Keratinocyte (primary cell): ENCODE measurements at regions not wholly inside any gene's neighbourhood (a gene's known extent, or its start where the extent isn't known, plus 50 kb on each side); places are given as distances from the start of the nearest gene placed in this dataset.

ENCODE experiments used
- DNase-seq: peaks from one replicate; pipeline ENCODE4 v3.0.0-alpha.2; 2011; ENCODE audit warnings: low read depth, missing footprints, low spot score
- FAIRE-seq: peaks from 2 replicates; lab custom pipeline; 2011; peaks lifted over from hg19 to GRCh38; lab: Jason Lieb, UNC
- H2AFZ ChIP-seq: 2 replicates; pipeline ENCODE4 v1.6.0; 2012; ENCODE audit warnings: low read length, control low read depth, inconsistent platforms; ENCODE audit not compliant: control insufficient read depth
- H3K27ac ChIP-seq: 2 replicates; pipeline ENCODE4 v1.5.1; 2011; ENCODE audit warnings: low read length; ENCODE audit not compliant: control insufficient read depth, insufficient read depth
- H3K27me3 ChIP-seq: 3 replicates; pipeline ENCODE4 v1.6.0; 2011; ENCODE audit warnings: low read length; ENCODE audit not compliant: control insufficient read depth, insufficient read depth; ENCODE audit errors: extremely low read depth
- H3K36me3 ChIP-seq, 2 experiments: 2 replicates in 1 of 2; 3 replicates in 1 of 2; pipeline ENCODE4 v1.5.1; 2011; ENCODE audit warnings: low read length in 2 of 2, mild to moderate bottlenecking in 1 of 2; ENCODE audit not compliant: control insufficient read depth in 2 of 2, insufficient read depth in 2 of 2; ENCODE audit errors: extremely low read depth in 1 of 2
- H3K4me1 ChIP-seq: 3 replicates; pipeline ENCODE4 v1.5.1; 2011; ENCODE audit warnings: low read length; ENCODE audit not compliant: control insufficient read depth, insufficient read depth; ENCODE audit errors: extremely low read depth
- H3K4me2 ChIP-seq: 3 replicates; pipeline ENCODE4 v1.6.0; 2011; ENCODE audit warnings: low read depth, low read length; ENCODE audit not compliant: control insufficient read depth, insufficient read depth; ENCODE audit errors: extremely low read depth
- H3K4me3 ChIP-seq, 3 experiments: fragments of 200-600 bp in 1 of 3; sonication (generic) in 1 of 3; 2 replicates in 2 of 3; 3 replicates in 1 of 3; pipeline ENCODE4 v1.5.1; 2011 to 2016; ENCODE audit warnings: low read length in 3 of 3, mild to moderate bottlenecking in 3 of 3, control low read depth in 2 of 3, inconsistent platforms in 1 of 3, low read depth in 1 of 3, mixed read lengths in 1 of 3, mixed run types in 1 of 3, moderate library complexity in 1 of 3; ENCODE audit not compliant: control insufficient read depth in 2 of 3, insufficient read depth in 2 of 3; ENCODE audit errors: extremely low read depth in 1 of 3
- H3K79me2 ChIP-seq: 2 replicates; pipeline ENCODE4 v1.6.0; 2012; ENCODE audit warnings: low read length; ENCODE audit not compliant: control insufficient read depth, insufficient read depth
- H3K9ac ChIP-seq: 3 replicates; pipeline ENCODE4 v1.6.0; 2011; ENCODE audit warnings: low read length; ENCODE audit not compliant: control insufficient read depth, insufficient read depth; ENCODE audit errors: extremely low read depth
- H3K9me1 ChIP-seq: 3 replicates; pipeline ENCODE4 v1.6.0; 2011; ENCODE audit warnings: low read length; ENCODE audit not compliant: control insufficient read depth, insufficient read depth; ENCODE audit errors: extremely low read depth
- H3K9me3 ChIP-seq: 2 replicates; pipeline ENCODE4 v1.5.1; 2012; ENCODE audit warnings: low read depth, low read length; ENCODE audit not compliant: control insufficient read depth
- H4K20me1 ChIP-seq: 3 replicates; pipeline ENCODE4 v1.6.0; 2011; ENCODE audit warnings: low read length; ENCODE audit not compliant: control insufficient read depth, insufficient read depth; ENCODE audit errors: extremely low read depth
- EZH2 ChIP-seq: IDR thresholded peaks from one replicate; pipeline ENCODE4 v1.6.1; 2012; ENCODE audit warnings: inconsistent platforms, mild to moderate bottlenecking, low read length, moderate library complexity
- dilution Hi-C: fragments of 300-500 bp; cut with MboI; formaldehyde crosslinking; loops from one replicate; pipeline ENCODE4 v1.7.0; 2020; ENCODE audit warnings: low sequenced_read_pairs; ENCODE audit not compliant: extremely low pct_ligation_motif_present
- TF ChIP-seq, protein P1 (sequence below), 3 experiments: IDR thresholded peaks in 1 of 3; conservative IDR thresholded peaks in 1 of 3; optimal IDR thresholded peaks in 1 of 3; 2 replicates in 2 of 3; 3 replicates in 1 of 3; pipeline versions ENCODE3 to v1.5.1; 2011; ENCODE audit warnings: low read length in 3 of 3, mild to moderate bottlenecking in 3 of 3, moderate library complexity in 2 of 3, control low read depth in 1 of 3, inconsistent platforms in 1 of 3; ENCODE audit not compliant: insufficient read depth in 2 of 3; ENCODE audit errors: extremely low read depth in 1 of 3

- H3K36me3 ChIP-seq: no peaks in the 10 kb centered on the region
- no peak overlapping the region for H3K4me2 ChIP-seq
- TF ChIP-seq EZH2: no peak
- TF ChIP-seq, protein P1, sequence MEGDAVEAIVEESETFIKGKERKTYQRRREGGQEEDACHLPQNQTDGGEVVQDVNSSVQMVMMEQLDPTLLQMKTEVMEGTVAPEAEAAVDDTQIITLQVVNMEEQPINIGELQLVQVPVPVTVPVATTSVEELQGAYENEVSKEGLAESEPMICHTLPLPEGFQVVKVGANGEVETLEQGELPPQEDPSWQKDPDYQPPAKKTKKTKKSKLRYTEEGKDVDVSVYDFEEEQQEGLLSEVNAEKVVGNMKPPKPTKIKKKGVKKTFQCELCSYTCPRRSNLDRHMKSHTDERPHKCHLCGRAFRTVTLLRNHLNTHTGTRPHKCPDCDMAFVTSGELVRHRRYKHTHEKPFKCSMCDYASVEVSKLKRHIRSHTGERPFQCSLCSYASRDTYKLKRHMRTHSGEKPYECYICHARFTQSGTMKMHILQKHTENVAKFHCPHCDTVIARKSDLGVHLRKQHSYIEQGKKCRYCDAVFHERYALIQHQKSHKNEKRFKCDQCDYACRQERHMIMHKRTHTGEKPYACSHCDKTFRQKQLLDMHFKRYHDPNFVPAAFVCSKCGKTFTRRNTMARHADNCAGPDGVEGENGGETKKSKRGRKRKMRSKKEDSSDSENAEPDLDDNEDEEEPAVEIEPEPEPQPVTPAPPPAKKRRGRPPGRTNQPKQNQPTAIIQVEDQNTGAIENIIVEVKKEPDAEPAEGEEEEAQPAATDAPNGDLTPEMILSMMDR (optimal IDR thresholded peaks at IDR 0.05 in 1 of 3, IDR thresholded peaks at IDR 0.05 in 1 of 3, conservative IDR thresholded peaks at IDR 0.05 in 1 of 3; ENCODE audit: extremely low read depth in 1 of 3, insufficient read depth in 2 of 3, low read length in 3 of 3): no peak
- peaks cover 4% of the 10 kb centered on the region for H3K27me3 ChIP-seq
- FAIRE-seq (no peak), DNase-seq (no peak)
- no peaks in the 10 kb centered on the region for H3K79me2 ChIP-seq
- dilution Hi-C loops: no loop called here
- peaks cover 14% of the 10 kb centered on the region for H3K4me1 ChIP-seq
- no peaks in the 10 kb centered on the region for H3K9me1 ChIP-seq
- H4K20me1 ChIP-seq: no peaks in the 10 kb centered on the region
- H3K4me3 ChIP-seq: no peak overlapping the region
- H3K27ac ChIP-seq: no peak overlapping the region
- no peak overlapping the region for H2AFZ ChIP-seq
- no peak overlapping the region for H3K9ac ChIP-seq
- H3K9me3 ChIP-seq: peaks cover 3% of the 10 kb centered on the region
Measured at GRCh38 chr10:78197628-78198272, 164.1 kb downstream of the RPS24 start.

GRCh38 chr10:78199005-78199725, 165.5 kb downstream of the RPS24 start:
- no peak for FAIRE-seq
- Histone ChIP-seq H2AFZ (no peak overlapping the region), H3K4me3 (no peak overlapping the region), H3K79me2 (no peaks in the 10 kb centered on the region), H3K4me2 (no peak overlapping the region), H4K20me1 (no peaks in the 10 kb centered on the region), H3K9ac (no peak overlapping the region), H3K9me1 (no peaks in the 10 kb centered on the region), H3K4me1 (peaks cover 14% of the 10 kb centered on the region), H3K27me3 (peaks cover 4% of the 10 kb centered on the region), H3K9me3 (no peaks in the 10 kb centered on the region), H3K36me3 (no peaks in the 10 kb centered on the region), H3K27ac (no peak overlapping the region)
- TF ChIP-seq EZH2: no peak
- TF ChIP-seq, protein P1 (optimal IDR thresholded peaks at IDR 0.05 in 1 of 3, IDR thresholded peaks at IDR 0.05 in 1 of 3, conservative IDR thresholded peaks at IDR 0.05 in 1 of 3; ENCODE audit: extremely low read depth in 1 of 3, insufficient read depth in 2 of 3, low read length in 3 of 3): no peak
- dilution Hi-C loops: no loop called here
- DNase-seq: no peak
